Eye (tissue), 1 donor: ENCODE measurements at regions not wholly inside any gene's neighbourhood (a gene's known extent, or its start where the extent isn't known, plus 50 kb on each side); places are given as distances from the start of the nearest gene placed in this dataset.
"Not testable (repeated sequence)": the region's sequence is repeated elsewhere in the genome, so short reads cannot be mapped to it uniquely, and the experiment has no call there.

Experiments used
- DNase-seq: peaks from one replicate; pipeline ENCODE4 v3.0.0-alpha.2; 2015

GRCh38 chr16:31581065-31581464 is 53.4 kb downstream of the AHSP start:
- DNase-seq = not testable (repeated sequence)

- DNase-seq = not testable (repeated sequence)
Observed at GRCh38 chr16:31601737-31602384, 74.2 kb downstream of the AHSP start.

GRCh38 chr16:31618130-31618529 is 90.4 kb downstream of the AHSP start:
- no peak for DNase-seq

- no peak for DNase-seq
Observed at GRCh38 chr16:31636433-31636832, 108.7 kb downstream of the AHSP start.

- DNase-seq = no peak
Observed at GRCh38 chr16:31641279-31641678, 113.6 kb downstream of the AHSP start.

- DNase-seq = not testable (repeated sequence)
Observed at GRCh38 chr16:31655674-31656073, 128.0 kb downstream of the AHSP start.

- no peak for DNase-seq
Observed at GRCh38 chr16:31664683-31665482, 137.2 kb downstream of the AHSP start.

- DNase-seq = no peak
Observed at GRCh38 chr16:31674686-31675085, 147.0 kb downstream of the AHSP start.

- no peak for DNase-seq
Observed at GRCh38 chr16:31676731-31677130, 149.0 kb downstream of the AHSP start.

- DNase-seq = no peak
Observed at GRCh38 chr16:31678649-31679325, 151.1 kb downstream of the AHSP start.

- not testable (repeated sequence) for DNase-seq
Observed at GRCh38 chr16:31689331-31689730, 161.6 kb downstream of the AHSP start.

- DNase-seq = not testable (repeated sequence)
Observed at GRCh38 chr16:31692338-31692737, 164.6 kb downstream of the AHSP start.

GRCh38 chr16:31693733-31694132 is 166.0 kb downstream of the AHSP start:
- DNase-seq = no peak

GRCh38 chr16:31694461-31694860 is 166.8 kb downstream of the AHSP start:
- DNase-seq = no peak

- no peak for DNase-seq
Observed at GRCh38 chr16:31695667-31696066, 168.0 kb downstream of the AHSP start.

- DNase-seq = peak; percentile 42
Observed at GRCh38 chr16:31696968-31697743, 169.5 kb downstream of the AHSP start.

GRCh38 chr16:31697744-31698125 is 170.0 kb downstream of the AHSP start:
- DNase-seq = no peak

GRCh38 chr16:31698901-31699300 is 171.2 kb downstream of the AHSP start:
- no peak for DNase-seq

GRCh38 chr16:31699601-31700000 is 171.9 kb downstream of the AHSP start:
- no peak for DNase-seq

- DNase-seq = no peak
Observed at GRCh38 chr16:31700200-31700529, 172.5 kb downstream of the AHSP start.

GRCh38 chr16:31700530-31701388 is 172.8 kb upstream of the ZNF267 start:
- peak; percentile 88 for DNase-seq

- no peak for DNase-seq
Observed at GRCh38 chr16:31701734-31702133, 171.9 kb upstream of the ZNF267 start.
